ENCODE measurements at regions not wholly inside any gene's neighbourhood (a gene's known extent, or its start where the extent isn't known, plus 50 kb on each side); places are given as distances from the start of the nearest gene placed in this dataset.
A peak's percentile ranks its signal among the peaks of the same experiment; 100 is the strongest.

DNA sequence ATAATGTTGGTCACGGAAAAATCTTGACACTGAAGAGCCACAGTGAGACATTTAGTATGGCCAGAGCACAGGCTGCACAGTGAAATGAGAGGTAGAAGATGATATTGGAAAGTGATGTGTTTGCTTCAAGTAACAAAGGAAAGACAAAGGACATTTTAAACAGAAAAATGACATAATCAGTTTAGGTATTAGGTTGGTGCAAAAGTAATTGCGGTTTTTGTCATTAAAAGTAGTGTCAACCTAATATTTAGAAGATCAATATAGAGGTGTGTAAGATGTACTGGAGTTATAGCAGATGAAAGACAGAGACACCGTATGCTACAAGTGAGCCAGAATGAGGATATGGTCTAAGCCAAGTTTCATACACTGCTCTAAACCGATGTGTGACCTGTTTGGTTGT, 253.0 kb upstream of the PPFIA2 start:
- FAIRE-seq (no peak), DNase-seq (ENCODE audit: low read depth) (no peak)
- no peak for TF ChIP-seq CTCF (IDR thresholded peaks at IDR 0.05; ENCODE audit: insufficient read depth, low read depth, low read length)
- TF ChIP-seq EZH2 (IDR thresholded peaks at IDR 0.05; ENCODE audit: insufficient read depth, low read length) = no peak
- no peak overlapping the region for H3K9ac ChIP-seq (ENCODE audit: low read length)
- Mint-ChIP-seq H3K4me3 (ENCODE audit: unreplicated experiment) (no peak overlapping the region), H3K27me3 (ENCODE audit: low read depth, unreplicated experiment) (peaks cover 2% of the 10 kb centered on the region), H3K9me3 (ENCODE audit: unreplicated experiment) (no peaks in the 10 kb centered on the region), H3K36me3 (ENCODE audit: low read depth, unreplicated experiment) (no peaks in the 10 kb centered on the region), H3K4me1 (ENCODE audit: low read depth, unreplicated experiment) (no peaks in the 10 kb centered on the region), H3K27ac (ENCODE audit: unreplicated experiment) (no peak overlapping the region)
- no peaks in the 10 kb centered on the region for H3K9me3 ChIP-seq (ENCODE audit: insufficient read depth, low read depth, low read length)
- no peak overlapping the region for H2AFZ ChIP-seq (ENCODE audit: low read depth, low read length)
- no peaks in the 10 kb centered on the region for H3K79me2 ChIP-seq (ENCODE audit: insufficient read depth, low read length)
- H3K4me3 ChIP-seq (ENCODE audit: insufficient read depth, low read depth, low read length) = no peak overlapping the region
- H3K27me3 ChIP-seq (ENCODE audit: insufficient read depth, low read length) = no peaks in the 10 kb centered on the region
- no peaks in the 10 kb centered on the region for H3K36me3 ChIP-seq (ENCODE audit: insufficient read depth, low read length)
- no peaks in the 10 kb centered on the region for H4K20me1 ChIP-seq (ENCODE audit: insufficient read depth, low read length)
- no peak overlapping the region for H3K27ac ChIP-seq (ENCODE audit: low read depth, low read length)
- H3K4me2 ChIP-seq (ENCODE audit: low read length) = no peak overlapping the region
- H3K4me1 ChIP-seq (ENCODE audit: insufficient read depth, low read length) = no peaks in the 10 kb centered on the region

DNA sequence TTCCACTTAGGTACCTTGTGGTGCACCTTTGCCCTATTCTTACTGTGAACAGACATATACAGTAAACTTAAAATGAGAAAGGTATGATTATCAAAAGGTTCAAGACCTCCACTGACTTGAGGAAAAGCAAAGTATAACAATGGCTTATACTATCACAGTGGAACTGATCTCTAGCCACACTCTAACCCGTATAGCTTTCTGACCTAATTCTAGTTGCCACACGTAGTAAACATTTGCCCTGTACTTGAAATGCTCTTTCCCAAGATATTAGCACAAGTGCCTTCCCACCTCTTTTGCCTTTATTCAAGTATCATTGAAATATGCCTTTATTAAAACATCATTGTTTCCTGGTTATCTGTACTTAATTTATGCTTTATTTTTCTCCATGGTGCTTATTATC, 250.4 kb upstream of the PPFIA2 start:
- FAIRE-seq (no peak), DNase-seq (ENCODE audit: low read depth) (no peak)
- no peaks in the 10 kb centered on the region for H3K4me1 Mint-ChIP-seq (ENCODE audit: low read depth, unreplicated experiment)
- H3K4me2 ChIP-seq (ENCODE audit: low read length) = no peak overlapping the region
- no peak overlapping the region for H3K4me3 ChIP-seq (ENCODE audit: insufficient read depth, low read depth, low read length)
- no peak overlapping the region for H3K4me3 Mint-ChIP-seq (ENCODE audit: unreplicated experiment)
- no peaks in the 10 kb centered on the region for H4K20me1 ChIP-seq (ENCODE audit: insufficient read depth, low read length)
- TF ChIP-seq CTCF (IDR thresholded peaks at IDR 0.05; ENCODE audit: insufficient read depth, low read depth, low read length) = no peak
- no peak for TF ChIP-seq EZH2 (IDR thresholded peaks at IDR 0.05; ENCODE audit: insufficient read depth, low read length)
- no peaks in the 10 kb centered on the region for H3K4me1 ChIP-seq (ENCODE audit: insufficient read depth, low read length)
- H3K9ac ChIP-seq (ENCODE audit: low read length) = no peak overlapping the region
- H3K27ac ChIP-seq (ENCODE audit: low read depth, low read length) = no peak overlapping the region
- H3K36me3 ChIP-seq (ENCODE audit: insufficient read depth, low read length) = no peaks in the 10 kb centered on the region
- H3K36me3 Mint-ChIP-seq (ENCODE audit: low read depth, unreplicated experiment) = no peaks in the 10 kb centered on the region
- no peaks in the 10 kb centered on the region for H3K79me2 ChIP-seq (ENCODE audit: insufficient read depth, low read length)
- peaks cover 2% of the 10 kb centered on the region for H3K27me3 Mint-ChIP-seq (ENCODE audit: low read depth, unreplicated experiment)
- H3K9me3 Mint-ChIP-seq (ENCODE audit: unreplicated experiment) = no peaks in the 10 kb centered on the region
- H3K9me3 ChIP-seq (ENCODE audit: insufficient read depth, low read depth, low read length) = no peaks in the 10 kb centered on the region
- H3K27ac Mint-ChIP-seq (ENCODE audit: unreplicated experiment) = no peak overlapping the region
- H2AFZ ChIP-seq (ENCODE audit: low read depth, low read length) = no peak overlapping the region
- H3K27me3 ChIP-seq (ENCODE audit: insufficient read depth, low read length) = no peaks in the 10 kb centered on the region

DNA sequence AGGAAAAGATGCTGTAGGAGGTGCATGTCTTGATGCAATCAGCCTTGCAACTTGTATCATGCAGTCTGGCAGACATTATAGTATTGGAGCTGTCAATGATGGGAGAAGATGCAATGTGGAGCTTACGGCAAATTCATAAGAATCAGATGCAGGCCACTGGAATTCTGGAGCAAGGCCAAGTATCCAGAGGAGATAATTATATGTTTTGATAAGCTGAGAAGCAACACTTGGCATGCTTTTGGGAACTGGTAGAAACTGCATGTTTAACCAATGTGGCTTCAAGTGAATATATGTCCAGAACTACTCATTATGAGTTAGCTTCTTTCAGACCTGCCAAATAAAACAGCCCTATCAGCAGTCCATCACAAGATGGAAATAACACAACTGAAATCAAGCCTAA, 249.1 kb upstream of the PPFIA2 start:
- Histone ChIP-seq H3K36me3 (ENCODE audit: insufficient read depth, low read length) (no peaks in the 10 kb centered on the region), H3K9ac (ENCODE audit: low read length) (no peak overlapping the region), H3K27me3 (ENCODE audit: insufficient read depth, low read length) (no peaks in the 10 kb centered on the region), H3K4me3 (ENCODE audit: insufficient read depth, low read depth, low read length) (no peak overlapping the region), H3K79me2 (ENCODE audit: insufficient read depth, low read length) (no peaks in the 10 kb centered on the region), H3K4me2 (ENCODE audit: low read length) (no peak overlapping the region), H3K4me1 (ENCODE audit: insufficient read depth, low read length) (no peaks in the 10 kb centered on the region), H3K27ac (ENCODE audit: low read depth, low read length) (no peak overlapping the region), H3K9me3 (ENCODE audit: insufficient read depth, low read depth, low read length) (no peaks in the 10 kb centered on the region), H4K20me1 (ENCODE audit: insufficient read depth, low read length) (no peaks in the 10 kb centered on the region), H2AFZ (ENCODE audit: low read depth, low read length) (no peak overlapping the region)
- TF ChIP-seq EZH2 (IDR thresholded peaks at IDR 0.05; ENCODE audit: insufficient read depth, low read length) = no peak
- TF ChIP-seq CTCF (IDR thresholded peaks at IDR 0.05; ENCODE audit: insufficient read depth, low read depth, low read length) = no peak
- peaks cover 2% of the 10 kb centered on the region for H3K27me3 Mint-ChIP-seq (ENCODE audit: low read depth, unreplicated experiment)
- H3K4me1 Mint-ChIP-seq (ENCODE audit: low read depth, unreplicated experiment) = no peaks in the 10 kb centered on the region
- FAIRE-seq = no peak
- H3K27ac Mint-ChIP-seq (ENCODE audit: unreplicated experiment) = no peak overlapping the region
- H3K36me3 Mint-ChIP-seq (ENCODE audit: low read depth, unreplicated experiment) = no peaks in the 10 kb centered on the region
- H3K4me3 Mint-ChIP-seq (ENCODE audit: unreplicated experiment) = no peak overlapping the region
- no peaks in the 10 kb centered on the region for H3K9me3 Mint-ChIP-seq (ENCODE audit: unreplicated experiment)
- peak; percentile 23 for DNase-seq (ENCODE audit: low read depth)

Measured in astrocyte (in vitro differentiated cells and primary cell).